A549 (cell line): ENCODE measurements at regions not wholly inside any gene's neighbourhood (a gene's known extent, or its start where the extent isn't known, plus 50 kb on each side); places are given as distances from the start of the nearest gene placed in this dataset.

Experiments used
- ATAC-seq, 2 experiments: fragments of 200-7000 bp in 1 of 2; fragments of >200 bp in 1 of 2; cut with Nextera tagmentation in 1 of 2; cut with Tn5 transposase in 1 of 2; 3 replicates each; pipeline versions ENCODE4 v1.8.0 to v1.9.1; 2018 to 2020; ENCODE audit warnings: mild to moderate bottlenecking in 1 of 2, moderate library complexity in 1 of 2
- CTCF ChIA-PET: fragments of 300-600 bp; sonication (Branson Sonifier 250); formaldehyde crosslinking; extraction: SDS; loops from one replicate; lab custom pipeline; 2021; ENCODE audit warnings: antibody characterized with exemption, inconsistent platforms; lab: Yijun Ruan, JAX
- POLR2A ChIA-PET: fragments of 350-600 bp; formaldehyde crosslinking; extraction: SDS; loops from one replicate; lab custom pipeline; 2021; ENCODE audit warnings: antibody characterized with exemption, inconsistent platforms; lab: Yijun Ruan, JAX
- DNase-seq, 2 experiments: peaks; one replicate each; pipeline versions ENCODE4 v3.0.0 to v3.0.0-alpha.2; 2011 to 2016; ENCODE audit warnings: low read depth in 1 of 2, low spot score in 1 of 2
- FAIRE-seq: peaks from 2 replicates; lab custom pipeline; 2011; peaks lifted over from hg19 to GRCh38; lab: Jason Lieb, UNC
- H3K27ac ChIP-seq, 2 experiments: fragments of >200 bp; sonication (Bioruptor Twin); formaldehyde crosslinking; 3 replicates each; pipeline ENCODE4 v1.5.1; 2016 to 2017
- H3K4me1 ChIP-seq: fragments of >200 bp; sonication (Bioruptor Twin); formaldehyde crosslinking; 3 replicates; pipeline ENCODE4 v1.6.1; 2016
- H3K4me2 ChIP-seq: fragments of >200 bp; sonication (Bioruptor Twin); formaldehyde crosslinking; 3 replicates; pipeline ENCODE4 v1.6.1; 2016
- H3K4me3 ChIP-seq: fragments of >200 bp; sonication (Bioruptor Twin); formaldehyde crosslinking; 3 replicates; pipeline ENCODE4 v1.5.1; 2016
- H3K9me3 ChIP-seq: fragments of >200 bp; sonication (Bioruptor Twin); formaldehyde crosslinking; 3 replicates; pipeline ENCODE4 v1.6.1; 2016
- CEBPB ChIP-seq, 2 experiments: fragments of >200 bp in 1 of 2; sonication (Bioruptor Twin) in 1 of 2; formaldehyde crosslinking in 1 of 2; IDR thresholded peaks; 2 replicates each; pipeline ENCODE4 v1.6.1; 2012 to 2016
- EP300 ChIP-seq, 2 experiments: fragments of >200 bp; sonication (Bioruptor Twin); formaldehyde crosslinking; IDR thresholded peaks; 2 replicates in 1 of 2; 3 replicates in 1 of 2; pipeline ENCODE4 v1.6.1; 2016 to 2017
- ESRRA ChIP-seq: fragments of 150-350 bp; IDR thresholded peaks from 2 replicates; pipeline ENCODE4 v1.6.1; 2014; ENCODE audit warnings: mild to moderate bottlenecking, low read length, borderline replicate concordance
- FOXS1 ChIP-seq: fragments of 250-450 bp; sonication (Bioruptor Pico); IDR thresholded peaks from 2 replicates; pipeline ENCODE4 v1.5.0; 2020; ENCODE audit warnings: mild to moderate bottlenecking, moderate library complexity
- GATA3 ChIP-seq: IDR thresholded peaks from 2 replicates; pipeline ENCODE4 v1.6.1; 2012; ENCODE audit warnings: borderline replicate concordance
- JUN ChIP-seq, 2 experiments: fragments of >200 bp; sonication (Bioruptor Twin); formaldehyde crosslinking; IDR thresholded peaks; 2 replicates in 1 of 2; 3 replicates in 1 of 2; pipeline ENCODE4 v1.6.1; 2016 to 2017
- KDM1A ChIP-seq: fragments of 200-600 bp; sonication (generic); IDR thresholded peaks from 2 replicates; pipeline ENCODE4 v1.6.1; 2016; ENCODE audit warnings: low read depth, mild to moderate bottlenecking
- MAZ ChIP-seq: fragments of 150-350 bp; IDR thresholded peaks from 2 replicates; pipeline ENCODE4 v1.6.1; 2014; ENCODE audit warnings: antibody characterized with exemption, low read depth, low read length, borderline replicate concordance
- MYC ChIP-seq: IDR thresholded peaks from 2 replicates; pipeline ENCODE4 v1.6.1; 2012; ENCODE audit warnings: mild to moderate bottlenecking, inconsistent platforms, low read length, improper control_type of control experiment, borderline replicate concordance
- NFE2L2 ChIP-seq: fragments of 150-350 bp; conservative IDR thresholded peaks from 2 replicates; pipeline ENCODE4 v1.6.1; 2014; ENCODE audit warnings: low read length
- NPAS2 ChIP-seq: fragments of 250-450 bp; sonication (Bioruptor Pico); IDR thresholded peaks from 2 replicates; pipeline ENCODE4 v1.8.0; 2022; ENCODE audit warnings: mild to moderate bottlenecking, moderate library complexity, borderline replicate concordance
- NR3C1 ChIP-seq: fragments of >200 bp; sonication (Bioruptor Twin); formaldehyde crosslinking; IDR thresholded peaks from 3 replicates; pipeline ENCODE4 v1.6.1; 2017
- PHF8 ChIP-seq: fragments of 200-600 bp; sonication (generic); IDR thresholded peaks from 2 replicates; pipeline ENCODE4 v1.6.1; 2016; ENCODE audit warnings: low read depth, mild to moderate bottlenecking, antibody characterized with exemption, moderate library complexity, borderline replicate concordance
- POLR2AphosphoS2 ChIP-seq: conservative IDR thresholded peaks from 2 replicates; pipeline ENCODE4 v1.6.1; 2012; ENCODE audit warnings: low read length, improper control_type of control experiment, inconsistent platforms
- RAD21 ChIP-seq, 2 experiments: fragments of >200 bp in 1 of 2; sonication (Bioruptor Twin) in 1 of 2; formaldehyde crosslinking in 1 of 2; IDR thresholded peaks in 1 of 2; conservative IDR thresholded peaks in 1 of 2; 2 replicates in 1 of 2; 3 replicates in 1 of 2; pipeline ENCODE4 v1.6.1; 2012 to 2018; ENCODE audit warnings: inconsistent platforms in 1 of 2
- RCOR1 ChIP-seq: fragments of 150-350 bp; IDR thresholded peaks from 2 replicates; pipeline ENCODE4 v1.6.1; 2014; ENCODE audit warnings: antibody characterized with exemption, low read length, low read depth
- SMC3 ChIP-seq: fragments of >200 bp; sonication (Bioruptor Twin); formaldehyde crosslinking; IDR thresholded peaks from 3 replicates; pipeline ENCODE4 v1.6.1; 2018; ENCODE audit warnings: inconsistent platforms
- TFCP2L1 ChIP-seq: fragments of 250-450 bp; sonication (Bioruptor Pico); IDR thresholded peaks from 2 replicates; pipeline ENCODE4 v1.5.0; 2021; ENCODE audit warnings: mild to moderate bottlenecking
- TP53 ChIP-seq: fragments of 250-450 bp; sonication (Bioruptor Pico); IDR thresholded peaks from 2 replicates; pipeline ENCODE4 v1.5.0; 2021; ENCODE audit warnings: mild to moderate bottlenecking, moderate library complexity
- ZC3H11A ChIP-seq: fragments of 450-650 bp; IDR thresholded peaks from 2 replicates; pipeline ENCODE4 v1.6.1; 2014; ENCODE audit warnings: antibody characterized with exemption, mild to moderate bottlenecking
- ZFP36 ChIP-seq: fragments of 450-650 bp; IDR thresholded peaks from 2 replicates; pipeline ENCODE4 v1.6.1; 2014; ENCODE audit warnings: borderline replicate concordance; ENCODE audit not compliant: partially characterized antibody
- WGBS: methylation state at CpG from one replicate; pipeline ENCODE4 v1.1.6; 2017; ENCODE audit errors: missing lambda C conversion rate; 5-methylcytosine and 5-hydroxymethylcytosine counted together
- TF ChIP-seq, protein P1 (sequence below): IDR thresholded peaks from 2 replicates; pipeline ENCODE4 v1.6.1; 2012
- TF ChIP-seq, protein P2 (sequence below): IDR thresholded peaks from 2 replicates; pipeline ENCODE4 v1.6.1; 2012
- TF ChIP-seq, protein P3 (sequence below): fragments of >200 bp; sonication (Bioruptor Twin); formaldehyde crosslinking; IDR thresholded peaks from 3 replicates; pipeline ENCODE4 v1.5.1; 2016

DNA sequence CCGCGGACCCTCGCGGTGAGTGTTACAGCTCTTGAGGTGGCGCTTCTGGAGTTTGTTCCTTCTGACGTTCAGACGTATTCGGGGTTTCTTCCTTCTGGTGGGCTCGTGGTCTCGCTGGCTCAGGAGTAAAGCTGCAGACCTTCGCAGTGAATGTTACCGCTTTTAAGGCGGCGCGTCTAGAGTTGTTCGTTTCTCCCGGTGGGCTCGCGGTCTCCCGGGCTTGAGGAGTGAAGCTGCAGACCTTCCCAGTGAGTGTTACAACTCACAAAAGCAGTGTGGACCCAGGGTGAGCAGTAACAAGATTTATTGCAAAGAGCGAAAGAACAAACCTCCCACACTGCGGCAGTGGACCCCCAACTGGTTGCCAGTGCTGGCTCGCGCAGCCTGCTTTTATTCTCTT lies 177.1 kb downstream of the UACA start:
- DNase-seq (no peak), FAIRE-seq (no peak), ATAC-seq (no peak)
- 95% methylated on average over 24 of the region's 24 CpGs for WGBS
- Histone ChIP-seq H3K4me2 (no peak overlapping the region), H3K27ac (no peak overlapping the region), H3K9me3 (no peaks in the 10 kb centered on the region), H3K4me3 (no peak overlapping the region), H3K4me1 (peaks cover 23% of the 10 kb centered on the region)
- ChIA-PET CTCF (interaction anchor here (0.6 to 6.3 kb wide), 31 partner anchors 10 to 1110 kb away, joined by 3 to 66 read pairs (median 8); no protein-coding TSS in a partner anchor), POLR2A (no interaction called here)
- TF ChIP-seq SMC3 (no peak), FOXS1 (no peak), ZC3H11A (no peak), RAD21 (conservative IDR thresholded peaks at IDR 0.05 in 1 of 2, IDR thresholded peaks at IDR 0.05 in 1 of 2) (no peak), TFCP2L1 (CRISPR knock-in tag) (no peak), ZFP36 (no peak), PHF8 (no peak), JUN (IDR thresholded peaks at IDR 0.05) (no peak), RCOR1 (no peak), NFE2L2 (no peak), MYC (no peak), TP53 (no peak), POLR2AphosphoS2 (no peak), NR3C1 (no peak), KDM1A (no peak)
- TF ChIP-seq, protein P1, sequence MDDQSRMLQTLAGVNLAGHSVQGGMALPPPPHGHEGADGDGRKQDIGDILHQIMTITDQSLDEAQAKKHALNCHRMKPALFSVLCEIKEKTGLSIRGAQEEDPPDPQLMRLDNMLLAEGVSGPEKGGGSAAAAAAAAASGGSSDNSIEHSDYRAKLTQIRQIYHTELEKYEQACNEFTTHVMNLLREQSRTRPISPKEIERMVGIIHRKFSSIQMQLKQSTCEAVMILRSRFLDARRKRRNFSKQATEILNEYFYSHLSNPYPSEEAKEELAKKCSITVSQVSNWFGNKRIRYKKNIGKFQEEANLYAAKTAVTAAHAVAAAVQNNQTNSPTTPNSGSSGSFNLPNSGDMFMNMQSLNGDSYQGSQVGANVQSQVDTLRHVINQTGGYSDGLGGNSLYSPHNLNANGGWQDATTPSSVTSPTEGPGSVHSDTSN: no peak

DNA sequence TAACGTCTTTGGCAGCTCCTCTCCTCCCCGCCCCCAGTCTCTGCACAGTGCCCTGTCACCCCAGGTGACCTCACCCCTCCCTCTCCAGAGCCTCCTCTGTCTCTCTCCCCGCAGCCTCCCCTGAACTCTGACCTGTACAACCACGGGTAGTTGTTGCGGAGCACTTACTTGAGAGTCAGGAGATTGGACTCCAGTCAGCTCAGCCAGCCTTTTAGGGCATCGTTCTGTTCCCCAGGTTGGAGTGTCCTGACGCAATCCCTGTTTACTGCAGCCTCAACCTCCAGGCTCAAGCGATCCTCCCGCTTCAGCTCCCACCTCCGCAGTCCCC lies 177.7 kb downstream of the UACA start:
- peak; percentile 11 to 30; a peak in 3 of 6 replicates for ATAC-seq
- TF ChIP-seq CEBPB (IDR thresholded peaks at IDR 0.05) (0 out of 4 replicates have a peak, but pooled peaks of 1 of the 2 experiments have one; percentile 25), NFE2L2 (no peak), ESRRA (no peak), GATA3 (no peak)
- TF ChIP-seq, all 56 proteins: peak for 1
- DNase-seq: no peak
- peak overlapping the region; percentile 71 to 83; a peak in 4 of 6 replicates for H3K27ac ChIP-seq
- H3K4me3 ChIP-seq: peak overlapping the region; percentile 41
- no peak for FAIRE-seq
- peaks cover 23% of the 10 kb centered on the region for H3K4me1 ChIP-seq
- H3K9me3 ChIP-seq: no peaks in the 10 kb centered on the region
- WGBS: 61% methylated on average over 10 of the region's 10 CpGs
- peak overlapping the region; percentile 88 for H3K4me2 ChIP-seq
- POLR2A ChIA-PET: interaction anchor here (1.4 to 1.5 kb wide), 2 partner anchors 17 to 90 kb away, joined by 4 read pairs; no protein-coding TSS in a partner anchor
- CTCF ChIA-PET: interaction anchor here (0.5 to 6.3 kb wide), 61 partner anchors 8 to 1216 kb away, joined by 3 to 66 read pairs (median 5); no protein-coding TSS in a partner anchor

DNA sequence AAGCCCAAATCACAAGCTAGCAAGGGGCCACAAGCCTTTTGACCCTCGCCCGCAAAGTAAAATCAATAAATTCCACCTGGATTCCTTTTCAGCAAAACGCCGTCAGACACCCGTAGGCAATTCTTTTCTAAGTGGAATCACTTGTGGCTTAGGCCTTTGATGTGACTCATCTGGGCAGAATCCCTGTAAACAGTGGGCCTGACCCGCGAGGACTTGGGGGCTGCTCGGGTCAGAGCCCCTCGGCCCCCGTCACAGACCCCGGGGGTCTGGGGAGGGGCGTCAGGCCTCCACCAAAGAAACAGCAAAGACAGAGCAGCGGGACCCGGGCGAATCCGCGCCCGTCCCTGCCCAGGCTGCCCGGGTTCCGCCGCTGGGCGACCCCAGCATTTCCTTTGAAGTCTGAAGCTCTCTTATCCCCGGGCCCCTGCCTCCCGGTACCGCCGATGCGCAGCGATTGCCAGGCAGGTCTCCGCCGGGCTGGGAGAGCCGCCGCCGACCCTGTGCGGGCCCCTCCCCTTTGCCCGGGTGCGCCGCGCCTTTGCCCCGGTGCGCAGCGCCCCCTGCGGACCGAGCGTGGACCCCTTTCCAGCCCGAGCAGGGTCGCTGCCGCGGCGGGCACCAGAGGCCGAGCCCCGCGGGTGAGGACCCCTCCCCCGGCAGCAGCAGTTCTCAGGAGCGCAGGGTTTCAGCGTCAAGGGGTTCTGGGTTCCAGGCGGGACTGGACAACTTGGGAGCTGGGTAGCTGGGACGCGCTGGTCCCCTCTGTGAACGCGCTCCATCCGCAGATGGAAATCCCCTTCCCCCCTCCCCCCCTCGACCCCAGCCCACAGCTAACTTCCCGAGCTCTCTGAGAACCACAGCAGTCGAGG lies 178.3 kb downstream of the UACA start:
- Histone ChIP-seq H3K4me1 (peaks cover 23% of the 10 kb centered on the region), H3K4me3 (peak overlapping the region; percentile 41), H3K4me2 (peak overlapping the region; percentile 88), H3K9me3 (no peaks in the 10 kb centered on the region), H3K27ac (peak overlapping the region; percentile 71 to 83)
- FAIRE-seq (no peak), ATAC-seq (peak; percentile 77 to 94), DNase-seq (peak; percentile 52 to 77)
- ChIA-PET POLR2A (interaction anchor here (1.4 to 1.5 kb wide), 2 partner anchors 16 to 90 kb away, joined by 4 read pairs; no protein-coding TSS in a partner anchor), CTCF (interaction anchor here (0.5 to 6.3 kb wide), 77 partner anchors 9 to 1217 kb away, joined by 3 to 66 read pairs (median 4); no protein-coding TSS in a partner anchor)
- TF ChIP-seq EP300 (IDR thresholded peaks at IDR 0.05) (no peak), RAD21 (conservative IDR thresholded peaks at IDR 0.05 in 1 of 2, IDR thresholded peaks at IDR 0.05 in 1 of 2) (peak; percentile 77 to 96), SMC3 (peak; percentile 89), JUN (IDR thresholded peaks at IDR 0.05) (0 out of 5 replicates have a peak, but pooled peaks of 1 of the 2 experiments have one; percentile 9), MAZ (0 out of 2 replicates have a peak, but pooled peaks have one; percentile 56), GATA3 (no peak), NPAS2 (CRISPR knock-in tag) (no peak)
- TF ChIP-seq, protein P2, sequence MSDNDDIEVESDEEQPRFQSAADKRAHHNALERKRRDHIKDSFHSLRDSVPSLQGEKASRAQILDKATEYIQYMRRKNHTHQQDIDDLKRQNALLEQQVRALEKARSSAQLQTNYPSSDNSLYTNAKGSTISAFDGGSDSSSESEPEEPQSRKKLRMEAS: peak; percentile 11; the same call in 1 of the 2 replicates
- TF ChIP-seq, protein P3, sequence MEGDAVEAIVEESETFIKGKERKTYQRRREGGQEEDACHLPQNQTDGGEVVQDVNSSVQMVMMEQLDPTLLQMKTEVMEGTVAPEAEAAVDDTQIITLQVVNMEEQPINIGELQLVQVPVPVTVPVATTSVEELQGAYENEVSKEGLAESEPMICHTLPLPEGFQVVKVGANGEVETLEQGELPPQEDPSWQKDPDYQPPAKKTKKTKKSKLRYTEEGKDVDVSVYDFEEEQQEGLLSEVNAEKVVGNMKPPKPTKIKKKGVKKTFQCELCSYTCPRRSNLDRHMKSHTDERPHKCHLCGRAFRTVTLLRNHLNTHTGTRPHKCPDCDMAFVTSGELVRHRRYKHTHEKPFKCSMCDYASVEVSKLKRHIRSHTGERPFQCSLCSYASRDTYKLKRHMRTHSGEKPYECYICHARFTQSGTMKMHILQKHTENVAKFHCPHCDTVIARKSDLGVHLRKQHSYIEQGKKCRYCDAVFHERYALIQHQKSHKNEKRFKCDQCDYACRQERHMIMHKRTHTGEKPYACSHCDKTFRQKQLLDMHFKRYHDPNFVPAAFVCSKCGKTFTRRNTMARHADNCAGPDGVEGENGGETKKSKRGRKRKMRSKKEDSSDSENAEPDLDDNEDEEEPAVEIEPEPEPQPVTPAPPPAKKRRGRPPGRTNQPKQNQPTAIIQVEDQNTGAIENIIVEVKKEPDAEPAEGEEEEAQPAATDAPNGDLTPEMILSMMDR: peak; percentile 89
- 26% methylated on average over 38 of the region's 64 CpGs for WGBS
